ENCODE measurements at regions not wholly inside any gene's neighbourhood (a gene's known extent, or its start where the extent isn't known, plus 50 kb on each side); places are given as distances from the start of the nearest gene placed in this dataset.

DNA sequence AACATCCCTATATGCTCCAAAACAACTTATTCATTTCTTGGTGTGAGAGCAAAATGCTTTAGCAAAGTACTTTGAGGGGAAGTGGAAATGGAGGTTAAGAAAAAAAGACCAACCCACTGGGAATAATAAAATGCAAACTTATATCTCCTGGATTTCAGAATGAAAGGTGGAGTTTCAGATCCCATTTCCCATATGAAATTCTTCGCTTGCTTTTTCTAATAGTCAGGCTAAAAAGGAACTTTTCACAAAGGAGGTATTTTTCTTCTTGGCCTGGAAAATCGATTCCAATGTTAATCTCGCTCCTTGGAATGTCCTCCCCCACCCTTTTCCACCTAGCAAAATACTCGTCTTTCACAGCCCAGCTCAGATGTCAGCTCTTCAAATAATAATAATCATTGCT is 360.9 kb downstream of the LPIN1 start:
- 41 to 44% methylated on average over 4 of the region's 4 CpGs for WGBS, 2 donors
- H3K27ac ChIP-seq = no peak overlapping the region
- TF ChIP-seq, protein P1, sequence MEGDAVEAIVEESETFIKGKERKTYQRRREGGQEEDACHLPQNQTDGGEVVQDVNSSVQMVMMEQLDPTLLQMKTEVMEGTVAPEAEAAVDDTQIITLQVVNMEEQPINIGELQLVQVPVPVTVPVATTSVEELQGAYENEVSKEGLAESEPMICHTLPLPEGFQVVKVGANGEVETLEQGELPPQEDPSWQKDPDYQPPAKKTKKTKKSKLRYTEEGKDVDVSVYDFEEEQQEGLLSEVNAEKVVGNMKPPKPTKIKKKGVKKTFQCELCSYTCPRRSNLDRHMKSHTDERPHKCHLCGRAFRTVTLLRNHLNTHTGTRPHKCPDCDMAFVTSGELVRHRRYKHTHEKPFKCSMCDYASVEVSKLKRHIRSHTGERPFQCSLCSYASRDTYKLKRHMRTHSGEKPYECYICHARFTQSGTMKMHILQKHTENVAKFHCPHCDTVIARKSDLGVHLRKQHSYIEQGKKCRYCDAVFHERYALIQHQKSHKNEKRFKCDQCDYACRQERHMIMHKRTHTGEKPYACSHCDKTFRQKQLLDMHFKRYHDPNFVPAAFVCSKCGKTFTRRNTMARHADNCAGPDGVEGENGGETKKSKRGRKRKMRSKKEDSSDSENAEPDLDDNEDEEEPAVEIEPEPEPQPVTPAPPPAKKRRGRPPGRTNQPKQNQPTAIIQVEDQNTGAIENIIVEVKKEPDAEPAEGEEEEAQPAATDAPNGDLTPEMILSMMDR (IDR thresholded peaks at IDR 0.05) = no peak
- no peak for TF ChIP-seq POLR2A (IDR thresholded peaks at IDR 0.05)

DNA sequence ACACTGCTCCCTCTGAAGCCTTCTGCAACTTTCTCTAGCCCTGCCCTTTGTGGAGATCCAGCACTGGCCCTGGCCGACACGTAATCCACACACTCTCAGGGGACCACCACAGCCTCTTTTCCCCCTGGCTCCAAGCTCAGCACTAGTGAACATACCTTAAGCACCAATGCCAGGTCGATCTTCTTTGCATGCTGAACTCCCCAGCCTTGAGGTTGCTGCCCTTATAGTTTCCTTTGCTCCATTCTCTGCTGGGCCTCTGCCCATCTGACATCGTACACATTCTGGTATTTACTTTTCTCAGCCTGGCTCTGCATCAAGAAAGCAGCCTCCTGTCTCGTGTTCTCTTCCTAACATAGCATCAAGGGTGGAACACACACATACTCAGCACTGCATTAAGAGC is 361.5 kb downstream of the LPIN1 start:
- peaks cover 15% of the 10 kb centered on the region for H3K4me1 ChIP-seq
- no peaks in the 10 kb centered on the region for H3K36me3 ChIP-seq (ENCODE audit: low read depth, missing control alignments)
- WGBS, 2 donors = 38 to 40% methylated on average over 5 of the region's 5 CpGs
- no peaks in the 10 kb centered on the region for H3K27me3 ChIP-seq
- no peak overlapping the region for H3K27ac ChIP-seq
- TF ChIP-seq, protein P1 (IDR thresholded peaks at IDR 0.05) = no peak
- no peak for TF ChIP-seq POLR2A (IDR thresholded peaks at IDR 0.05)
- no peak overlapping the region for H3K4me3 ChIP-seq
- no peaks in the 10 kb centered on the region for H3K9me3 ChIP-seq
- DNase-seq = peak; percentile 32
- intact Hi-C loops (cut with DNase I; ENCODE audit: low total_unique reads) = no loop called here

More for the DNA sequence above, 360.9 kb downstream of the LPIN1 start:
- H3K4me1 ChIP-seq = peaks cover 15% of the 10 kb centered on the region
- no peaks in the 10 kb centered on the region for H3K36me3 ChIP-seq (ENCODE audit: low read depth, missing control alignments)
- intact Hi-C loops (cut with DNase I; ENCODE audit: low total_unique reads) = no loop called here
- no peaks in the 10 kb centered on the region for H3K27me3 ChIP-seq
- H3K9me3 ChIP-seq = no peaks in the 10 kb centered on the region
- no peak for DNase-seq
- no peak overlapping the region for H3K4me3 ChIP-seq

GRCh38 chr2:12109363-12110017 is 363.1 kb downstream of the LPIN1 start:
- H3K27ac ChIP-seq = no peak overlapping the region
- intact Hi-C loops (cut with DNase I; ENCODE audit: low total_unique reads) = no loop called here
- H3K27me3 ChIP-seq = no peaks in the 10 kb centered on the region
- no peak for TF ChIP-seq POLR2A (IDR thresholded peaks at IDR 0.05)
- TF ChIP-seq, protein P1 (IDR thresholded peaks at IDR 0.05) = no peak
- 79 to 82% methylated on average over 4 of the region's 4 CpGs for WGBS, 2 donors
- H3K4me3 ChIP-seq = no peak overlapping the region
- H3K4me1 ChIP-seq = peaks cover 11% of the 10 kb centered on the region
- DNase-seq = no peak
- H3K36me3 ChIP-seq (ENCODE audit: low read depth, missing control alignments) = no peaks in the 10 kb centered on the region
- no peaks in the 10 kb centered on the region for H3K9me3 ChIP-seq

DNA sequence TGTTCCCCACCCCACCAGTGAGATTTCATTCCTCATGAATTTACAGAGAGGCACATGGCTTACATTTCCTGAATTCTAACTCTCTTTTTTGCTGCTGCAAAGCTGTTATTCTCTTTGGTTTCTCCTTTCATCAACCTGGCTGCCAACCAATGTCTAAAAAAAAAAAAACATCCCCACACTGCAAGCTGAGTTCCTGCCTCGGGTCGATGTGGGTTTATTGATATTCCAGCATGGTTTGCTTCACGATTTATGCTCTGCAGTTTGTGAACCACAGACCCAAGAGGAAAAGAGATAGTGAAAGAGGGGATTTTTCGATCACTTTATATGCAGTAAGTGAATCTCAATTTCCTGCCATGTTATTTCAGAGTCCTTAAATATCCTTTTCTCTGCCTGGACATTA is 363.6 kb downstream of the LPIN1 start:
- intact Hi-C loops (cut with DNase I; ENCODE audit: low total_unique reads) = no loop called here
- no peaks in the 10 kb centered on the region for H3K36me3 ChIP-seq (ENCODE audit: low read depth, missing control alignments)
- peaks cover 11% of the 10 kb centered on the region for H3K4me1 ChIP-seq
- no peak for TF ChIP-seq POLR2A (IDR thresholded peaks at IDR 0.05)
- TF ChIP-seq, protein P1 (IDR thresholded peaks at IDR 0.05) = no peak
- H3K9me3 ChIP-seq = no peaks in the 10 kb centered on the region
- 43 to 55% methylated on average over 4 of the region's 4 CpGs for WGBS, 2 donors
- H3K27ac ChIP-seq = no peak overlapping the region
- no peak for DNase-seq
- H3K27me3 ChIP-seq = no peaks in the 10 kb centered on the region
- H3K4me3 ChIP-seq = no peak overlapping the region

GRCh38 chr2:12110481-12110880 is 364.0 kb downstream of the LPIN1 start:
- Histone ChIP-seq H3K36me3 (ENCODE audit: low read depth, missing control alignments) (no peaks in the 10 kb centered on the region), H3K4me1 (peaks cover 11% of the 10 kb centered on the region), H3K27me3 (no peaks in the 10 kb centered on the region), H3K9me3 (no peaks in the 10 kb centered on the region), H3K4me3 (no peak overlapping the region), H3K27ac (no peak overlapping the region)
- WGBS, 2 donors = 87 to 95% methylated on average over 5 of the region's 5 CpGs
- DNase-seq = no peak
- TF ChIP-seq, protein P1 (IDR thresholded peaks at IDR 0.05) = no peak
- TF ChIP-seq POLR2A (IDR thresholded peaks at IDR 0.05) = no peak
- intact Hi-C loops (cut with DNase I; ENCODE audit: low total_unique reads) = no loop called here
